Activated CD4-positive, alpha-beta T cell treated with anti-CD3 and anti-CD28 coated beads, Interleukin-2, amount 10 ng/mL, durations not matched to agents 24 days and 14 days (primary cell): ENCODE measurements at regions not wholly inside any gene's neighbourhood (a gene's known extent, or its start where the extent isn't known, plus 50 kb on each side); places are given as distances from the start of the nearest gene placed in this dataset.

Experiments used
- DNase-seq: peaks from one replicate; pipeline ENCODE4 v3.0.0; 2022
- H3K27ac Mint-ChIP-seq: one replicate; pipeline ENCODE4 v1.8.0; 2022; ENCODE audit warnings: mild to moderate bottlenecking, mixed read lengths
- H3K27me3 Mint-ChIP-seq: one replicate; pipeline ENCODE4 v1.8.0; 2022; ENCODE audit warnings: mixed read lengths
- H3K36me3 Mint-ChIP-seq: one replicate; pipeline ENCODE4 v1.8.0; 2022; ENCODE audit warnings: low read depth, mild to moderate bottlenecking, mixed read lengths
- H3K4me1 Mint-ChIP-seq: one replicate; pipeline ENCODE4 v1.8.0; 2021; ENCODE audit warnings: mixed read lengths
- H3K4me3 Mint-ChIP-seq: one replicate; pipeline ENCODE4 v1.8.0; 2022; ENCODE audit warnings: mild to moderate bottlenecking, moderate library complexity, mixed read lengths
- H3K9me3 Mint-ChIP-seq: one replicate; pipeline ENCODE4 v1.8.0; 2021; ENCODE audit warnings: mixed read lengths
- intact Hi-C: fragments of 100-400 bp; cut with micrococcal nuclease; formaldehyde crosslinking; loops from one replicate; pipeline ENCODE4 v1.15.1; 2023

GRCh38 chr13:106433066-106433465 lies 102.4 kb downstream of the EFNB2 start:
- Mint-ChIP-seq H3K4me1 (no peaks in the 10 kb centered on the region), H3K9me3 (no peaks in the 10 kb centered on the region), H3K4me3 (no peak overlapping the region), H3K36me3 (no peaks in the 10 kb centered on the region), H3K27me3 (no peaks in the 10 kb centered on the region), H3K27ac (no peak overlapping the region)
- intact Hi-C loops, result no loop called here
- no peak for DNase-seq

- H3K9me3 Mint-ChIP-seq, result no peaks in the 10 kb centered on the region
- H3K27me3 Mint-ChIP-seq, result no peaks in the 10 kb centered on the region
- no peaks in the 10 kb centered on the region for H3K4me1 Mint-ChIP-seq
Observed at GRCh38 chr13:106432636-106433035, 102.8 kb downstream of the EFNB2 start.

GRCh38 chr13:106426909-106427308 lies 108.6 kb downstream of the EFNB2 start:
- Mint-ChIP-seq H3K4me3 (no peak overlapping the region), H3K27me3 (no peaks in the 10 kb centered on the region)
- intact Hi-C loops, result no loop called here

More at GRCh38 chr13:106432636-106433035, 102.8 kb downstream of the EFNB2 start:
- intact Hi-C loops, result no loop called here
- Mint-ChIP-seq H3K27ac (no peak overlapping the region), H3K4me3 (no peak overlapping the region), H3K36me3 (no peaks in the 10 kb centered on the region)
- DNase-seq, result no peak

GRCh38 chr13:106425661-106426060 lies 109.8 kb downstream of the EFNB2 start:
- Mint-ChIP-seq H3K9me3 (no peaks in the 10 kb centered on the region), H3K27me3 (no peaks in the 10 kb centered on the region), H3K36me3 (no peaks in the 10 kb centered on the region), H3K4me3 (no peak overlapping the region), H3K4me1 (no peaks in the 10 kb centered on the region), H3K27ac (no peak overlapping the region)
- intact Hi-C loops, result no loop called here
- DNase-seq, result no peak

More at GRCh38 chr13:106426909-106427308, 108.6 kb downstream of the EFNB2 start:
- Mint-ChIP-seq H3K27ac (no peak overlapping the region), H3K9me3 (no peaks in the 10 kb centered on the region), H3K36me3 (no peaks in the 10 kb centered on the region), H3K4me1 (no peaks in the 10 kb centered on the region)
- DNase-seq, result no peak

- DNase-seq, result no peak
- Mint-ChIP-seq H3K36me3 (no peaks in the 10 kb centered on the region), H3K27me3 (no peaks in the 10 kb centered on the region), H3K4me1 (no peaks in the 10 kb centered on the region), H3K4me3 (no peak overlapping the region), H3K27ac (no peak overlapping the region), H3K9me3 (no peaks in the 10 kb centered on the region)
- intact Hi-C loops, result no loop called here
Observed at GRCh38 chr13:106424805-106425204, 110.7 kb downstream of the EFNB2 start.

- Mint-ChIP-seq H3K9me3 (no peaks in the 10 kb centered on the region), H3K4me3 (no peak overlapping the region), H3K36me3 (no peaks in the 10 kb centered on the region), H3K27me3 (no peaks in the 10 kb centered on the region), H3K27ac (no peak overlapping the region), H3K4me1 (no peaks in the 10 kb centered on the region)
- intact Hi-C loops, result no loop called here
- no peak for DNase-seq
Observed at GRCh38 chr13:106423530-106423929, 111.9 kb downstream of the EFNB2 start.

- H3K36me3 Mint-ChIP-seq, result no peaks in the 10 kb centered on the region
- no peak for DNase-seq
- peaks cover 11% of the 10 kb centered on the region for H3K27me3 Mint-ChIP-seq
- H3K4me1 Mint-ChIP-seq, result peaks cover 2% of the 10 kb centered on the region
- H3K27ac Mint-ChIP-seq, result no peak overlapping the region
- no peak overlapping the region for H3K4me3 Mint-ChIP-seq
- no peaks in the 10 kb centered on the region for H3K9me3 Mint-ChIP-seq
- intact Hi-C loops, result no loop called here
Observed at GRCh38 chr13:106418556-106418955, 116.9 kb downstream of the EFNB2 start.

GRCh38 chr13:106417467-106418110 lies 117.9 kb downstream of the EFNB2 start:
- Mint-ChIP-seq H3K36me3 (no peaks in the 10 kb centered on the region), H3K4me3 (peak overlapping the region; percentile 25), H3K27me3 (peaks cover 11% of the 10 kb centered on the region), H3K9me3 (no peaks in the 10 kb centered on the region), H3K4me1 (peaks cover 2% of the 10 kb centered on the region), H3K27ac (no peak overlapping the region)
- intact Hi-C loops, result no loop called here
- no peak for DNase-seq

- intact Hi-C loops, result no loop called here
- Mint-ChIP-seq H3K27ac (no peak overlapping the region), H3K4me3 (no peak overlapping the region)
Observed at GRCh38 chr13:106416645-106417044, 118.8 kb downstream of the EFNB2 start.

GRCh38 chr13:106415971-106416370 lies 119.5 kb downstream of the EFNB2 start:
- Mint-ChIP-seq H3K27me3 (peaks cover 11% of the 10 kb centered on the region), H3K4me3 (no peak overlapping the region), H3K4me1 (peaks cover 2% of the 10 kb centered on the region), H3K27ac (no peak overlapping the region), H3K9me3 (no peaks in the 10 kb centered on the region), H3K36me3 (no peaks in the 10 kb centered on the region)
- intact Hi-C loops, result no loop called here
- DNase-seq, result no peak

More at GRCh38 chr13:106416645-106417044, 118.8 kb downstream of the EFNB2 start:
- no peak for DNase-seq
- Mint-ChIP-seq H3K36me3 (no peaks in the 10 kb centered on the region), H3K4me1 (peaks cover 2% of the 10 kb centered on the region), H3K27me3 (peaks cover 11% of the 10 kb centered on the region), H3K9me3 (no peaks in the 10 kb centered on the region)

GRCh38 chr13:106415442-106415841 lies 120.0 kb downstream of the EFNB2 start:
- intact Hi-C loops, result no loop called here
- Mint-ChIP-seq H3K9me3 (no peaks in the 10 kb centered on the region), H3K27me3 (peaks cover 11% of the 10 kb centered on the region), H3K36me3 (no peaks in the 10 kb centered on the region), H3K27ac (no peak overlapping the region), H3K4me3 (no peak overlapping the region), H3K4me1 (peaks cover 2% of the 10 kb centered on the region)
- no peak for DNase-seq

GRCh38 chr13:106407338-106407737 lies 128.1 kb downstream of the EFNB2 start:
- no peak for DNase-seq
- Mint-ChIP-seq H3K36me3 (no peaks in the 10 kb centered on the region), H3K27me3 (peaks cover 2% of the 10 kb centered on the region), H3K4me3 (no peak overlapping the region), H3K27ac (no peak overlapping the region), H3K9me3 (no peaks in the 10 kb centered on the region), H3K4me1 (peaks cover 5% of the 10 kb centered on the region)
- intact Hi-C loops, result no loop called here

GRCh38 chr13:106405731-106406130 lies 129.7 kb downstream of the EFNB2 start:
- intact Hi-C loops, result no loop called here
- peaks cover 5% of the 10 kb centered on the region for H3K4me1 Mint-ChIP-seq
- H3K27me3 Mint-ChIP-seq, result peaks cover 5% of the 10 kb centered on the region
- no peaks in the 10 kb centered on the region for H3K36me3 Mint-ChIP-seq
- no peak for DNase-seq
- no peak overlapping the region for H3K4me3 Mint-ChIP-seq
- H3K9me3 Mint-ChIP-seq, result no peaks in the 10 kb centered on the region
- no peak overlapping the region for H3K27ac Mint-ChIP-seq

GRCh38 chr13:106403280-106403679 lies 132.2 kb downstream of the EFNB2 start:
- H3K27ac Mint-ChIP-seq, result no peak overlapping the region
- intact Hi-C loops, result no loop called here

GRCh38 chr13:106402866-106403265 lies 132.6 kb downstream of the EFNB2 start:
- Mint-ChIP-seq H3K4me1 (peaks cover 4% of the 10 kb centered on the region), H3K27me3 (peaks cover 5% of the 10 kb centered on the region), H3K4me3 (no peak overlapping the region), H3K27ac (no peak overlapping the region), H3K36me3 (no peaks in the 10 kb centered on the region), H3K9me3 (no peaks in the 10 kb centered on the region)
- intact Hi-C loops, result no loop called here
- DNase-seq, result no peak

More at GRCh38 chr13:106403280-106403679, 132.2 kb downstream of the EFNB2 start:
- no peak overlapping the region for H3K4me3 Mint-ChIP-seq
- H3K9me3 Mint-ChIP-seq, result no peaks in the 10 kb centered on the region
- peaks cover 5% of the 10 kb centered on the region for H3K27me3 Mint-ChIP-seq
- peaks cover 4% of the 10 kb centered on the region for H3K4me1 Mint-ChIP-seq
- no peak for DNase-seq
- no peaks in the 10 kb centered on the region for H3K36me3 Mint-ChIP-seq
